ENCODE measurements at regions not wholly inside any gene's neighbourhood (a gene's known extent, or its start where the extent isn't known, plus 50 kb on each side); places are given as distances from the start of the nearest gene placed in this dataset.

DNA sequence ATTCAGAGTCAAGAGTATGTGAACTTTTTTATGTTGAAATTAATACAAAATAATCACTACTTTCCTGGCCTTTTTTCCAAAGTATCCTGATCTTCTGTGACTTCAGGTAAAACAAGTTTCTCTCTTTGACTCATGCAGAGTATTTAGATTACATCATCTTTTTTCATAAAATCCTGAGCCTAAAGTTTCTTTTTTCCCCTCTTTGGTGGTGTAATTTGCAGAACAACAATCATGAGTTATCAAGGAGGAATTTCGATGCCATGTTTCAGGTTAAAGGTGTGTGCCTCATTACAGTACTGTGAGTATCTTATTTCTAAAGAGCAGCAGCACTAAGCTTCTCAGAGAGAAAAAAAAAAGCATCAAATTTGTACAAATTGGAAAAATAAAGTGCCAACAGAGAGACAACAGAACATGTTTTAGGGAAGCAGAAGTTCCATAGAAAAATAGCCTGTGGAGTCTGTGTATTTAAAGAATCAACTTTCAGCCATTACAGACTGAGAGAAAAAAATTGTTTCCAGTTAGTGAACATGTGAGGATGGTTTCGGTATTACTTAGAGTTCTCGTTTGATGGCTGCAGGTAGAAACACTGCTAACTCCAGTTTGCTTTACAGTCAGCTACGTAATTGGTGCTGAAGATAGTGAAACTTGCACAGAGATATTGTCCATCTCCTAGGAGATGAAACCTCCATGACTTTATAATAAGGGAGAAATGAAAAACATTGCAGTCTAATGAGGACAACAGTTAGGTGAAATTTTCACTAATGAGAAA, 78.1 kb upstream of the PCDH9 start:
- TF ChIP-seq, protein P1, sequence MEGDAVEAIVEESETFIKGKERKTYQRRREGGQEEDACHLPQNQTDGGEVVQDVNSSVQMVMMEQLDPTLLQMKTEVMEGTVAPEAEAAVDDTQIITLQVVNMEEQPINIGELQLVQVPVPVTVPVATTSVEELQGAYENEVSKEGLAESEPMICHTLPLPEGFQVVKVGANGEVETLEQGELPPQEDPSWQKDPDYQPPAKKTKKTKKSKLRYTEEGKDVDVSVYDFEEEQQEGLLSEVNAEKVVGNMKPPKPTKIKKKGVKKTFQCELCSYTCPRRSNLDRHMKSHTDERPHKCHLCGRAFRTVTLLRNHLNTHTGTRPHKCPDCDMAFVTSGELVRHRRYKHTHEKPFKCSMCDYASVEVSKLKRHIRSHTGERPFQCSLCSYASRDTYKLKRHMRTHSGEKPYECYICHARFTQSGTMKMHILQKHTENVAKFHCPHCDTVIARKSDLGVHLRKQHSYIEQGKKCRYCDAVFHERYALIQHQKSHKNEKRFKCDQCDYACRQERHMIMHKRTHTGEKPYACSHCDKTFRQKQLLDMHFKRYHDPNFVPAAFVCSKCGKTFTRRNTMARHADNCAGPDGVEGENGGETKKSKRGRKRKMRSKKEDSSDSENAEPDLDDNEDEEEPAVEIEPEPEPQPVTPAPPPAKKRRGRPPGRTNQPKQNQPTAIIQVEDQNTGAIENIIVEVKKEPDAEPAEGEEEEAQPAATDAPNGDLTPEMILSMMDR (optimal IDR thresholded peaks at IDR 0.05 in 1 of 3, IDR thresholded peaks at IDR 0.05 in 1 of 3, conservative IDR thresholded peaks at IDR 0.05 in 1 of 3; ENCODE audit: extremely low read depth in 1 of 3, insufficient read depth in 2 of 3, low read length in 3 of 3) = no peak
- no peak for TF ChIP-seq EZH2 (IDR thresholded peaks at IDR 0.05; ENCODE audit: low read length)

Measured in keratinocyte (primary cell).